ENCODE measurements at regions not wholly inside any gene's neighbourhood (a gene's known extent, or its start where the extent isn't known, plus 50 kb on each side); places are given as distances from the start of the nearest gene placed in this dataset.

DNA sequence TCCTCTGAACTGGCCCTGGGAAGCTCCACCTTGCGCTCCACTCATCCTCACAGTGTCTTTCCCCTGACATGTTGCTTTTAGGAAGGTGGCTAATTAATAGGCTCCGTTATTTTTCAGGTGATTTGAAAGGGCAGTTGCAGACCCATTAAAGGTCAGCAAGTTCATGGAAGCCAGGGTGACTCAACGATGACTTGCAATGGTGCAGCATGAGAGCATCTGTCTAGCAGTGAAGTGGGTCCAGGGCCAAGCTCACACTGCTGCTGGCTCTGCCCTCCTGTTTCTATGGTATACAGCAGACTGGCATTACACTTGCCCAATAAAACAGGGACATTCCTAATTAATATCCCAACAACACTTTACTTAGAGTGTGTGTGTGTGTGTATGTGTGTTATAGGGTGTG is 68.8 kb upstream of the WDR11 start:
- H4K20me1 ChIP-seq (ENCODE audit: insufficient read depth, low read length): no peaks in the 10 kb centered on the region
- H3K27ac ChIP-seq (ENCODE audit: low read depth, low read length, poor library complexity, severe bottlenecking): no peak overlapping the region
- H3K36me3 ChIP-seq (ENCODE audit: insufficient read depth, low read length): no peaks in the 10 kb centered on the region
- no peaks in the 10 kb centered on the region for H3K4me1 ChIP-seq (ENCODE audit: insufficient read depth, low read length, poor library complexity, severe bottlenecking)
- H2AFZ ChIP-seq (ENCODE audit: low read length): no peak overlapping the region
- TF ChIP-seq, protein P1, sequence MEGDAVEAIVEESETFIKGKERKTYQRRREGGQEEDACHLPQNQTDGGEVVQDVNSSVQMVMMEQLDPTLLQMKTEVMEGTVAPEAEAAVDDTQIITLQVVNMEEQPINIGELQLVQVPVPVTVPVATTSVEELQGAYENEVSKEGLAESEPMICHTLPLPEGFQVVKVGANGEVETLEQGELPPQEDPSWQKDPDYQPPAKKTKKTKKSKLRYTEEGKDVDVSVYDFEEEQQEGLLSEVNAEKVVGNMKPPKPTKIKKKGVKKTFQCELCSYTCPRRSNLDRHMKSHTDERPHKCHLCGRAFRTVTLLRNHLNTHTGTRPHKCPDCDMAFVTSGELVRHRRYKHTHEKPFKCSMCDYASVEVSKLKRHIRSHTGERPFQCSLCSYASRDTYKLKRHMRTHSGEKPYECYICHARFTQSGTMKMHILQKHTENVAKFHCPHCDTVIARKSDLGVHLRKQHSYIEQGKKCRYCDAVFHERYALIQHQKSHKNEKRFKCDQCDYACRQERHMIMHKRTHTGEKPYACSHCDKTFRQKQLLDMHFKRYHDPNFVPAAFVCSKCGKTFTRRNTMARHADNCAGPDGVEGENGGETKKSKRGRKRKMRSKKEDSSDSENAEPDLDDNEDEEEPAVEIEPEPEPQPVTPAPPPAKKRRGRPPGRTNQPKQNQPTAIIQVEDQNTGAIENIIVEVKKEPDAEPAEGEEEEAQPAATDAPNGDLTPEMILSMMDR (conservative IDR thresholded peaks at IDR 0.05; ENCODE audit: low read length): no peak
- TF ChIP-seq EZH2phosphoT487 (IDR thresholded peaks at IDR 0.05; ENCODE audit: borderline replicate concordance, low read depth, low read length): no peak
- H3K4me2 ChIP-seq (ENCODE audit: low read length): no peak overlapping the region
- no peaks in the 10 kb centered on the region for H3K9me3 ChIP-seq (ENCODE audit: low read length)
- ChIA-PET POLR2A (interaction anchor here (0.7 kb wide), 1 partner anchor 450 kb away, joined by 3 read pairs; no protein-coding TSS in a partner anchor), CTCF (ENCODE audit: unreplicated experiment) (no interaction called here)
- intact Hi-C loops (cut with micrococcal nuclease; ENCODE audit: unreplicated experiment): no loop called here
- BruUV-seq (replicated peaks): no TSS peak
- no peak for DNase-seq (ENCODE audit: low spot score)
- no peak overlapping the region for H3K4me3 ChIP-seq (ENCODE audit: low read depth, low read length, poor library complexity, severe bottlenecking)
- H3K9me2 ChIP-seq (ENCODE audit: insufficient read depth, low read length): no peaks in the 10 kb centered on the region
- no peaks in the 10 kb centered on the region for H3K79me2 ChIP-seq (ENCODE audit: insufficient read depth, low read depth, low read length)

DNA sequence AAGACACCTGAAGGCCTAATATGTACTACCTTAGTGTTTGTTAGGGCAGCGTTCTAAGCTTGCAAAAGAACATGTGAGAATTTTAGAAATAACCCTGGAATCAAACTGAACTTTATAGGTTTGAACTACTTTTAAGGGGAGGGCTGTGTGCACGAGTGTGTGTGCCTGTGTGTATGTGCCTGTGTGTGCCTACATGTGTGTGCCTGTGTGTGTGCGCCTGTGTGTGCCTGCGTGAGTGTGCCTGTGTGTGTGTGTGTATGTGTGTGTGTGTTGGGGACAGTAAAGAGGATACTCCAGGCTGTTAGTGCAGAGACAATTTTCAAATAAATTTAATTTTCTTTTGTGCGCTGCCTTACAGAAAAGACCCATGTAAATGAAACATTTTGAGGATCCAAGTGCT is 68.1 kb upstream of the WDR11 start:
- no peak overlapping the region for H3K4me2 ChIP-seq (ENCODE audit: low read length)
- H4K20me1 ChIP-seq (ENCODE audit: insufficient read depth, low read length): no peaks in the 10 kb centered on the region
- intact Hi-C loops (cut with micrococcal nuclease; ENCODE audit: unreplicated experiment): no loop called here
- H3K9me3 ChIP-seq (ENCODE audit: low read length): no peaks in the 10 kb centered on the region
- CTCF ChIA-PET (ENCODE audit: unreplicated experiment): no interaction called here
- no peak overlapping the region for H2AFZ ChIP-seq (ENCODE audit: low read length)
- no peaks in the 10 kb centered on the region for H3K9me2 ChIP-seq (ENCODE audit: insufficient read depth, low read length)
- no TSS peak for BruUV-seq (replicated peaks)
- H3K27ac ChIP-seq (ENCODE audit: low read depth, low read length, poor library complexity, severe bottlenecking): no peak overlapping the region
- no peaks in the 10 kb centered on the region for H3K36me3 ChIP-seq (ENCODE audit: insufficient read depth, low read length)
- no peak for TF ChIP-seq EZH2phosphoT487 (IDR thresholded peaks at IDR 0.05; ENCODE audit: borderline replicate concordance, low read depth, low read length)
- TF ChIP-seq, protein P1 (conservative IDR thresholded peaks at IDR 0.05; ENCODE audit: low read length): no peak
- no peak for DNase-seq (ENCODE audit: low spot score)
- no peaks in the 10 kb centered on the region for H3K4me1 ChIP-seq (ENCODE audit: insufficient read depth, low read length, poor library complexity, severe bottlenecking)
- no peak overlapping the region for H3K4me3 ChIP-seq (ENCODE audit: low read depth, low read length, poor library complexity, severe bottlenecking)
- H3K79me2 ChIP-seq (ENCODE audit: insufficient read depth, low read depth, low read length): no peaks in the 10 kb centered on the region
- POLR2A ChIA-PET: no interaction called here

DNA sequence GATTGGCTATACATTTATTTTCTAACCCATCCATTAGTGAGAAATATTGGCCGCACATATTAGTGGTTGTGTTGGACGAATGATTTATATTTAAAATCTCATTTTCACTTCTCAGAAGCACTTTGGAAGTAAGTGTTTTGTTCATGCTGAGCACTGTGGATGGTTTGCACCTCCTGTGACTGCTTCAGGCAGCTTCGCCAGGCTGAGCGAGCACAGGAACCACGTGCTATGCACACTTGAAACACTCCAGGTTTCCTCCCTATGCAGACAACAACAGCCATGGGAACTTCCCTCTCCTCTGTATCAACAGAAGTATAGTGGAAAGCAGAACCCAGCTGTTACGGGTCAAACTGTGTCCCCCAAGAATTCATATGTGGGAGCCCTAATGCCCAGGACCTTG is 67.3 kb upstream of the WDR11 start:
- no peaks in the 10 kb centered on the region for H3K36me3 ChIP-seq (ENCODE audit: insufficient read depth, low read length)
- intact Hi-C loops (cut with micrococcal nuclease; ENCODE audit: unreplicated experiment): no loop called here
- H3K79me2 ChIP-seq (ENCODE audit: insufficient read depth, low read depth, low read length): no peaks in the 10 kb centered on the region
- no peak overlapping the region for H3K27ac ChIP-seq (ENCODE audit: low read depth, low read length, poor library complexity, severe bottlenecking)
- no peaks in the 10 kb centered on the region for H3K9me3 ChIP-seq (ENCODE audit: low read length)
- POLR2A ChIA-PET: no interaction called here
- no peak for TF ChIP-seq EZH2phosphoT487 (IDR thresholded peaks at IDR 0.05; ENCODE audit: borderline replicate concordance, low read depth, low read length)
- TF ChIP-seq, protein P1 (conservative IDR thresholded peaks at IDR 0.05; ENCODE audit: low read length): no peak
- H3K9me2 ChIP-seq (ENCODE audit: insufficient read depth, low read length): no peaks in the 10 kb centered on the region
- CTCF ChIA-PET (ENCODE audit: unreplicated experiment): no interaction called here
- BruUV-seq (replicated peaks): no TSS peak
- DNase-seq (ENCODE audit: low spot score): no peak
- H4K20me1 ChIP-seq (ENCODE audit: insufficient read depth, low read length): no peaks in the 10 kb centered on the region
- no peak overlapping the region for H2AFZ ChIP-seq (ENCODE audit: low read length)
- no peak overlapping the region for H3K4me2 ChIP-seq (ENCODE audit: low read length)
- H3K4me1 ChIP-seq (ENCODE audit: insufficient read depth, low read length, poor library complexity, severe bottlenecking): no peaks in the 10 kb centered on the region
- no peak overlapping the region for H3K4me3 ChIP-seq (ENCODE audit: low read depth, low read length, poor library complexity, severe bottlenecking)

Measured in OCI-LY7 (cell line).